ENCODE measurements at regions not wholly inside any gene's neighbourhood (a gene's known extent, or its start where the extent isn't known, plus 50 kb on each side); places are given as distances from the start of the nearest gene placed in this dataset.

DNA sequence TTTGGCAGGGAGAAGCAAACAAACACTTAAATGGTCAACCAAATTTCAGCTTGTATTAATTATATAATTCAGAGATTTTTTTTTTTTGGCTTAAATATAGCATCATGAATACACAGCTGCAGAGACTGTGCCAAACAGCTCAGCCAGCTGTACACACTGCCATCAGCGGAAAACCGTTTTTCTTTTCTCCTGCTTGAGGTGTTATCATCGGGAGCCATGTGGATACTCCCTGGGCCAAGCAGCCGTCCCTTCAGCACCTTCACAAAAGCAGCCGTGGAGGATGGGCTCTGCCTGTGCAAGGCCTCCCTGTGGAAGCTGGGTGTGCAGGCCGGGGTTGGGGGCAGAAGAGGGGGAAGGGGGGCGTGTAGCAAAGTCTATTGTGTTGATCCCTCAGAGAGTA lies 85.0 kb downstream of the NUF2 start:
- Histone ChIP-seq H3K36me3 (ENCODE audit: control insufficient read depth in 3 of 3, insufficient read depth in 3 of 3, low read length in 3 of 3) (no peaks in the 10 kb centered on the region), H3K9me3 (ENCODE audit: control insufficient read depth in 3 of 3, low read length in 3 of 3) (no peaks in the 10 kb centered on the region)

DNA sequence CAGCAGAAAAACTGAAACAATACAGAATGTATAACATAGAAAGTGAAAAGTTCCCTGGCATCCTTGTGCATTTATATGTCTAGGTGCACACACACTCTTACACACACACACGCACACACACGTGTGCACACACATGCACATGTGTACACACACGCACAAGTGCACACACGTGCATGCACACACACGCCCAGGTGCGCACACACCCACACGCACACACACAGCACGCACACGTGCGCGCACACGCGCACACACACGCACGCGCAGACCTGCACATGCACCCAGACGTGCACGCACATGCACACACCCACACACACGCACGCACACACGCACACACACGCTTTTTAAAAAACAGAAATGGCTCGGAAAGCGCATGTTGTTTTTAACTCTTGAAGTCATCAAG lies 86.5 kb downstream of the NUF2 start:
- Histone ChIP-seq H3K4me3 (ENCODE audit: low read length in 3 of 3) (no peak overlapping the region), H3K27me3 (ENCODE audit: control insufficient read depth in 3 of 3, insufficient read depth in 3 of 3, low read length in 3 of 3) (no peaks in the 10 kb centered on the region), H3K9ac (ENCODE audit: low read depth in 1 of 3, low read length in 3 of 3) (no peak overlapping the region), H3K9me3 (ENCODE audit: control insufficient read depth in 3 of 3, low read length in 3 of 3) (no peaks in the 10 kb centered on the region), H3K4me1 (ENCODE audit: control insufficient read depth in 3 of 3, insufficient read depth in 3 of 3, low read length in 3 of 3) (no peaks in the 10 kb centered on the region), H3K27ac (ENCODE audit: low read depth, low read length) (no peak overlapping the region), H3K36me3 (ENCODE audit: control insufficient read depth in 3 of 3, insufficient read depth in 3 of 3, low read length in 3 of 3) (no peaks in the 10 kb centered on the region)

More for the DNA sequence above, 85.0 kb downstream of the NUF2 start:
- H3K4me1 ChIP-seq (ENCODE audit: control insufficient read depth in 3 of 3, insufficient read depth in 3 of 3, low read length in 3 of 3), result no peaks in the 10 kb centered on the region
- no peak overlapping the region for H3K4me3 ChIP-seq (ENCODE audit: low read length in 3 of 3)
- H3K27ac ChIP-seq (ENCODE audit: low read depth, low read length), result no peak overlapping the region
- no peak overlapping the region for H3K9ac ChIP-seq (ENCODE audit: low read depth in 1 of 3, low read length in 3 of 3)
- H3K27me3 ChIP-seq (ENCODE audit: control insufficient read depth in 3 of 3, insufficient read depth in 3 of 3, low read length in 3 of 3), result no peaks in the 10 kb centered on the region

DNA sequence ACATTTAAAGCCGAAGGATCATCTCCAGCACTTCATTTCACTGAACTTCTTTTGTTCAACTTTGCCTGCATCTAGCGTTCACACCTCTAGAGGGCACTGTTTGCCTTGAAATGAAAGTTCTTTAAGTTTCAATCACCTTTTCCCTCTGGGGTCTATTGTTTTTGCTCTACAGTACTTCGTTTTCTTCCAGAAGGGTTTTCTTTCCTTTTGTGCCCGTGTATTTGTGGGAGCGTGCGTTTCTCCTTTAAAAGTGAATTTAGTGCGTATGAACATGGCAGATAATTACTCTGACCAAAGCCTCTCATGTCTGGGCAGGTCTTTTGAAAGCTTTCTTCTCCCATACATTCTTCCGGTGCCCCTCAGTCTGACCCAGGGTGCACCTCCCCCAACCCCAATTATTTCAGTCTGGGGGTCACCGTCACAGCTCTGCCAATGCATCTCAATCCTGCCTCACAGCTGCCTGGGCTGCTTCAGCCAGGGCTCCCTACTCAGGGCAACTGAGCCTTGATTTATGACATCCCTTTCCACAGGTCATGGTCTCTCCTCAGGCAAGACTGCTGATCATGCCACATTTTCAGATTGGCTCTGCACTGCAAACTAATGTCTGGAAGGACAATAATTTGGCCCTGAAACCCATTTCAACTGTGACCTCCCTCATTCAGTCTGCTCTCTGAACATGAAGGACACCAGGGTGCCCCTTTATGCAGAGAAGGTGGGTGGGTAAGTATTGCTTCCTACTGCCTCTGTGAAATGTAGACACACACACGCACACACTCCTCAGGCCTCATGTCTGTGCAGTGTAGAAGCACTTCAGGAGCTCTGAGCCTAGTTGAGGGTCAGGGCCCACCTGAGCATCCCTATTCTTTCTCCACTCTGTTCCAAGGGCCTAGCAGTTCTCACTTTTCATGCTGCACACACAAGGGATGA lies 88.6 kb downstream of the NUF2 start:
- Histone ChIP-seq H3K9ac (ENCODE audit: low read depth in 1 of 3, low read length in 3 of 3) (no peak overlapping the region), H3K9me3 (ENCODE audit: control insufficient read depth in 3 of 3, low read length in 3 of 3) (no peaks in the 10 kb centered on the region), H3K4me3 (ENCODE audit: low read length in 3 of 3) (no peak overlapping the region), H3K27ac (ENCODE audit: low read depth, low read length) (no peak overlapping the region), H3K36me3 (ENCODE audit: control insufficient read depth in 3 of 3, insufficient read depth in 3 of 3, low read length in 3 of 3) (no peaks in the 10 kb centered on the region), H3K27me3 (ENCODE audit: control insufficient read depth in 3 of 3, insufficient read depth in 3 of 3, low read length in 3 of 3) (peaks cover 0 to 2% (median 0%) of the 10 kb centered on the region in 3 donors), H3K4me1 (ENCODE audit: control insufficient read depth in 3 of 3, insufficient read depth in 3 of 3, low read length in 3 of 3) (no peaks in the 10 kb centered on the region)

DNA sequence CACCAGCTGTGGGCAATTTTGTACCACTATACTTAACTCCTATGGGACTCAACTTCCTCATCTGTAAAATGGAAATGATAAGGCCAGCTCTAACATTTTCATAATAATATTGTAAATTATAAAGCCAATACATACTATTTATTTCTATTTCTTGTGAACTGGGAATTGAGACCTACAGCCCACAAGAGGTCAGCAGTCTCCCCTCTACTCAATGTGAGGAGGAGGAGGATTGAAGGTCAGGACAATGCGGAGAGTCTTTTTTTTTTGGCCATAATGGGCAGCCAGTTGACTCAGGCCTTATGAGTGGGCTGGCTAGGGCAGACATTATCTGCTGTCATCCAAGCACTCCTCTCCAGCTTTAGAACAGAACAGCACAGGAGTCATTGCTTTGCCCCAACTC lies 90.5 kb downstream of the NUF2 start:
- Histone ChIP-seq H3K36me3 (ENCODE audit: control insufficient read depth in 3 of 3, insufficient read depth in 3 of 3, low read length in 3 of 3) (no peaks in the 10 kb centered on the region), H3K4me3 (ENCODE audit: low read length in 3 of 3) (no peak overlapping the region), H3K9ac (ENCODE audit: low read depth in 1 of 3, low read length in 3 of 3) (no peak overlapping the region), H3K27me3 (ENCODE audit: control insufficient read depth in 3 of 3, insufficient read depth in 3 of 3, low read length in 3 of 3) (peaks cover 0 to 2% (median 0%) of the 10 kb centered on the region in 3 donors), H3K27ac (ENCODE audit: low read depth, low read length) (no peak overlapping the region), H3K4me1 (ENCODE audit: control insufficient read depth in 3 of 3, insufficient read depth in 3 of 3, low read length in 3 of 3) (no peaks in the 10 kb centered on the region), H3K9me3 (ENCODE audit: control insufficient read depth in 3 of 3, low read length in 3 of 3) (no peaks in the 10 kb centered on the region)

DNA sequence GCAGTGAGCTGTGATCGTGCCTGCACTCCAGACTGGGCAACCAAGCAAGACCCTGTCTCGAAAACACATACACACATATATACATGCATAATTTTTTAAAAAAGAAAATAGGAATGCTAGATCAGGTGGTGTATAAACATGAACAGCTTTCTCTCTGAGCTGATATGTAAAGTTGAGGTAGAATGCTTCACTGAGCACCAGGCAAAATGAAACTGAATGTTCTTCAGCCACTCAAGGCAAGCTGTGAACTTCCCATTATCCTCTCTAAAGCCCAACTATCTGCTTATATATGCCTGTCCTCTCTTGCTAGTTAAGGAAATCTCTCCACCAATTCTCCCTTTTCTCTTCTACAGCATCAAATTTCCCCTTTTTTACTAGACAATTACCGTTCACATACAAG lies 93.0 kb downstream of the NUF2 start:
- Histone ChIP-seq H3K27ac (ENCODE audit: low read depth, low read length) (no peak overlapping the region), H3K9me3 (ENCODE audit: control insufficient read depth in 3 of 3, low read length in 3 of 3) (no peaks in the 10 kb centered on the region), H3K4me3 (ENCODE audit: low read length in 3 of 3) (no peak overlapping the region), H3K36me3 (ENCODE audit: control insufficient read depth in 3 of 3, insufficient read depth in 3 of 3, low read length in 3 of 3) (no peaks in the 10 kb centered on the region), H3K27me3 (ENCODE audit: control insufficient read depth in 3 of 3, insufficient read depth in 3 of 3, low read length in 3 of 3) (peaks cover 0 to 2% (median 0%) of the 10 kb centered on the region in 3 donors), H3K9ac (ENCODE audit: low read depth in 1 of 3, low read length in 3 of 3) (no peak overlapping the region), H3K4me1 (ENCODE audit: control insufficient read depth in 3 of 3, insufficient read depth in 3 of 3, low read length in 3 of 3) (no peaks in the 10 kb centered on the region)

DNA sequence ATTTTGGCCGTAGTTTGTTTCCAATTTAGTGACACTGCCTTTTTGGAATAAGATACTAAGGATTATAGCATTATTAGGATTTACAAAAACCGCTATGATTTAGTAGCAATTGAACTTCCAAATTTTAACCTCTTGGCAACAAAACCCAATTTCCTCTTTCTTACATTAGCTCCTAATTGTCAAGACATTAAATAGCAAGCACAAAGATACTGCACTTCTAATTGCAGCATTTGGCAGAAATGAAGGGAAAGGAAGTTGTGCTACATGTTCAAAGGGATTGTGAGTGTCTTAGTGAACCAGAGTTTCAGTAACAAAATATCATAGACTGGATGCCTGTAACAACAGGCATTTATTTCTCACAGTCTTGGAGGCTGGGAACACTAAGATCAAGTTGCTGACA lies 99.9 kb downstream of the NUF2 start:
- Histone ChIP-seq H3K4me1 (ENCODE audit: control insufficient read depth in 3 of 3, insufficient read depth in 3 of 3, low read length in 3 of 3) (no peaks in the 10 kb centered on the region), H3K27me3 (ENCODE audit: control insufficient read depth in 3 of 3, insufficient read depth in 3 of 3, low read length in 3 of 3) (peaks cover 0 to 5% (median 0%) of the 10 kb centered on the region in 3 donors), H3K9me3 (ENCODE audit: control insufficient read depth in 3 of 3, low read length in 3 of 3) (no peaks in the 10 kb centered on the region), H3K27ac (ENCODE audit: low read depth, low read length) (no peak overlapping the region), H3K36me3 (ENCODE audit: control insufficient read depth in 3 of 3, insufficient read depth in 3 of 3, low read length in 3 of 3) (no peaks in the 10 kb centered on the region), H3K9ac (ENCODE audit: low read depth in 1 of 3, low read length in 3 of 3) (no peak overlapping the region), H3K4me3 (ENCODE audit: low read length in 3 of 3) (no peak overlapping the region)

DNA sequence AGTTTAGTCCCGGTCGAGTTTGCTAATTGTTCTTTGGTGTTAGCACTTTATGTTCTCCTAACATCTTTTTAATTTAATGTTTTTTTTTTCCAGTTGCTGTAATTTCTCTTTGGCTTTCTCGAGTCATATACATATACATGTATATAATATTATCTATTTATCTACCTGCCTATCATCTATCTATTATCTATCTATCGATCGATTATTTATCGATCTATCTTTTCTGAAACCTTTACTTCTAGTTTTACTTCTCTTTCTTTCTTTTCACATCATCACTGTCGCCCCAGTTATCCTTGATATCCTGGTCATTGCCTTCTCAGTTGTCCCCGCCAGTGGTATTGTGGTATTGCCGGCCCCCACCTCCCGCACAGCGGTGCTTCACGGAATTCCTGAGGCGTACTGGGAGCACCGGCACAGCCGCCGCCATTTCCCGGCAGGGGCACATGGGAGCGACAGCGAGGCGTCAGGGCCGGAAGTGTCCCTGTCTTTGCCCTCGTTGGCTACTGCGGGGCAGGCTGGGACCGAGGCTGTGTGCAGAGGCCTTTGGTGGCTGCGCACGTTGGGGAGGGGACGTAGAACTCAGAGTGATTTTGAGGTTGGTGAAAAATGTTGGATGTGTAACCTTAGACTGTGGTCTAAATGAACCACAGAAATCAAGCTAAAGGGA lies 101.1 kb downstream of the NUF2 start:
- no peaks in the 10 kb centered on the region for H3K4me1 ChIP-seq (ENCODE audit: control insufficient read depth in 3 of 3, insufficient read depth in 3 of 3, low read length in 3 of 3)
- H3K27ac ChIP-seq (ENCODE audit: low read depth, low read length), result no peak overlapping the region
- no peak overlapping the region for H3K4me3 ChIP-seq (ENCODE audit: low read length in 3 of 3)

DNA sequence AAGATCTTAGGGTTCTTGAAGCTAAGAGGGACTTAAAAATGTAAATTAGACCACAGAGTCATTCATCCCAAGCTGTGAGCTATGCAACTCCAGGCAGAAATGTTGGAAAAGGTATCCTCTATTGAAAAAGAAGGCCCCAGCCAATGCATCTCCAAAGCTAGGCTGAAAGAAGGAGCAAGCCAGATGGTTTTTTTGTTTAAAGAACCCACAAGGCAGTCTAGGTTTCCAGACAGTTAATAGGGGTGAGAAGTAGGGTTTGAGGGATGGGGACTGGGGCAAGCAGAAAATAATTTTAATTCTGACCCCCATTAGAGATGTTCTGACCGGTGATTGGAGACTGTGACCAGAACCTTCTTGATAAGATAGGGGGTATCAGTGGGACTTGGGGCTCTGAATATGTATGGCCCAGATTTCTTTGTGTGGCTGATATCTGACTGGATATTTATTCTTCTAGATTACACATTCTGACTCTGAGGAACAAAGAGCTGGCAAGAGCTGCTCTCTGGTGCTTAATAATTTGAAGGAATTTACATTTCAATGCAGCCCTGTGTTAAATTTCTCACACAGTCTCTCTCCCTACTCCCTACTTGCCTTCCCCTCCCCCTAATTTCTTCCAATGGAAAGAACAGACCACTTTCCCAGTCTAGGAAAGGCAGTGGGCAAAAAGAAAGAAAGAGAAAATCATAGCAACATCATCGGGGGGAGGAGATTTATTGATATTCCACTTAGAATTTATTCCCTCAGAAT lies 104.9 kb downstream of the NUF2 start:
- Histone ChIP-seq H3K4me3 (ENCODE audit: low read length in 3 of 3) (no peak overlapping the region), H3K36me3 (ENCODE audit: control insufficient read depth in 3 of 3, insufficient read depth in 3 of 3, low read length in 3 of 3) (no peaks in the 10 kb centered on the region), H3K9me3 (ENCODE audit: control insufficient read depth in 3 of 3, low read length in 3 of 3) (no peaks in the 10 kb centered on the region), H3K4me1 (ENCODE audit: control insufficient read depth in 3 of 3, insufficient read depth in 3 of 3, low read length in 3 of 3) (no peaks in the 10 kb centered on the region), H3K27me3 (ENCODE audit: control insufficient read depth in 3 of 3, insufficient read depth in 3 of 3, low read length in 3 of 3) (peaks cover 0 to 5% (median 0%) of the 10 kb centered on the region in 3 donors), H3K9ac (ENCODE audit: low read depth in 1 of 3, low read length in 3 of 3) (no peak overlapping the region), H3K27ac (ENCODE audit: low read depth, low read length) (no peak overlapping the region)

More for the DNA sequence above, 101.1 kb downstream of the NUF2 start:
- Histone ChIP-seq H3K27me3 (ENCODE audit: control insufficient read depth in 3 of 3, insufficient read depth in 3 of 3, low read length in 3 of 3) (peaks cover 0 to 5% (median 0%) of the 10 kb centered on the region in 3 donors), H3K9ac (ENCODE audit: low read depth in 1 of 3, low read length in 3 of 3) (no peak overlapping the region), H3K9me3 (ENCODE audit: control insufficient read depth in 3 of 3, low read length in 3 of 3) (no peaks in the 10 kb centered on the region), H3K36me3 (ENCODE audit: control insufficient read depth in 3 of 3, insufficient read depth in 3 of 3, low read length in 3 of 3) (no peaks in the 10 kb centered on the region)

DNA sequence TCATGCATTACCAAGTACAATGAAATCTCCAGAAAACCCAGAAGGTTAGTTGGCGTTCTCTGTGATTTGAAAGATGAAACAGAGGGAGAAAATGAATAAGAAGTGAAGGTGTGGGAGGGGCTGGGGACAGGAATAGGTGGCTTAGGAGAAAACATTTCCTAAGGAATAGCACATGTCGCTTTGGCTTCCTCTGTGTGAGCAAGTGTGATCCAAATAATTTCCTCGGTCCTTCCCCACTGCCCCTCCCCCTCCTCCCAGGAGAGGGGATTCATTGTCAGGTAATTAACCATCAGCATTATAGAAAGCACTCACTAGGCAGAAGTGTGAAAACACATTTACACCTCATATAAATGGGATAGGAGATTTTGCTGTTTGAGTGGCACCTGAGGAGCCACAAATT lies 105.5 kb downstream of the NUF2 start:
- Histone ChIP-seq H3K4me3 (ENCODE audit: low read length in 3 of 3) (no peak overlapping the region), H3K4me1 (ENCODE audit: control insufficient read depth in 3 of 3, insufficient read depth in 3 of 3, low read length in 3 of 3) (no peaks in the 10 kb centered on the region), H3K27ac (ENCODE audit: low read depth, low read length) (no peak overlapping the region), H3K9me3 (ENCODE audit: control insufficient read depth in 3 of 3, low read length in 3 of 3) (no peaks in the 10 kb centered on the region), H3K27me3 (ENCODE audit: control insufficient read depth in 3 of 3, insufficient read depth in 3 of 3, low read length in 3 of 3) (peaks cover 0 to 5% (median 0%) of the 10 kb centered on the region in 3 donors), H3K36me3 (ENCODE audit: control insufficient read depth in 3 of 3, insufficient read depth in 3 of 3, low read length in 3 of 3) (no peaks in the 10 kb centered on the region), H3K9ac (ENCODE audit: low read depth in 1 of 3, low read length in 3 of 3) (no peak overlapping the region)
